ENCODE measurements at regions not wholly inside any gene's neighbourhood (a gene's known extent, or its start where the extent isn't known, plus 50 kb on each side); places are given as distances from the start of the nearest gene placed in this dataset.

- TF ChIP-seq RXRA (IDR thresholded peaks at IDR 0.05; ENCODE audit: insufficient read depth, low read depth, low read length) (no peak), MAX (IDR thresholded peaks at IDR 0.05) (no peak), CTCF (IDR thresholded peaks at IDR 0.05; ENCODE audit: control extremely low read depth in 1 of 3, insufficient read depth in 1 of 3, low read depth in 1 of 3, low read length in 3 of 3) (no peak), TCF12 (IDR thresholded peaks at IDR 0.05; ENCODE audit: low read depth, low read length) (no peak), POLR2A (IDR thresholded peaks at IDR 0.05; ENCODE audit: control extremely low read depth in 1 of 2, low read depth in 2 of 2, low read length in 2 of 2) (no peak), HDAC6 (IDR thresholded peaks at IDR 0.05; ENCODE audit: low read depth, low read length) (no peak), TAF1 (IDR thresholded peaks at IDR 0.05; ENCODE audit: low read depth, low read length) (no peak), SRF (IDR thresholded peaks at IDR 0.05; ENCODE audit: low read depth, low read length) (no peak), POLR2AphosphoS5 (IDR thresholded peaks at IDR 0.05; ENCODE audit: low read depth, low read length) (no peak), BRCA1 (IDR thresholded peaks at IDR 0.05; ENCODE audit: low read depth, low read length) (no peak), RFX5 (IDR thresholded peaks at IDR 0.05; ENCODE audit: borderline replicate concordance, low read depth, low read length) (no peak), ASH2L (IDR thresholded peaks at IDR 0.05; ENCODE audit: low read length) (no peak), EZH2 (IDR thresholded peaks at IDR 0.05; ENCODE audit: low read depth, low read length, severe bottlenecking) (no peak)
Measured at GRCh38 chr2:59277671-59278070, 1036.5 kb upstream of the FANCL start.
